ENCODE measurements at regions not wholly inside any gene's neighbourhood (a gene's known extent, or its start where the extent isn't known, plus 50 kb on each side); places are given as distances from the start of the nearest gene placed in this dataset.

GRCh38 chr4:179328627-179329026, 1886.4 kb upstream of the AGA start:
- peaks cover 1% of the 10 kb centered on the region for H3K4me1 Mint-ChIP-seq (ENCODE audit: low read depth)
- DNase-seq (ENCODE audit: low spot score, unreplicated experiment): no peak
- no peaks in the 10 kb centered on the region for H3K36me3 Mint-ChIP-seq (ENCODE audit: insufficient read depth)
- TF ChIP-seq CTCF (IDR thresholded peaks at IDR 0.05; ENCODE audit: unreplicated experiment): no peak
- no peak overlapping the region for H3K27ac Mint-ChIP-seq
- H3K4me3 Mint-ChIP-seq (ENCODE audit: low read depth): no peak overlapping the region
- no peaks in the 10 kb centered on the region for H3K9me3 Mint-ChIP-seq (ENCODE audit: low read depth)
- no peaks in the 10 kb centered on the region for H3K27me3 Mint-ChIP-seq

- Mint-ChIP-seq H3K36me3 (ENCODE audit: insufficient read depth) (no peaks in the 10 kb centered on the region), H3K27me3 (no peaks in the 10 kb centered on the region), H3K27ac (no peak overlapping the region), H3K4me3 (ENCODE audit: low read depth) (no peak overlapping the region), H3K9me3 (ENCODE audit: low read depth) (no peaks in the 10 kb centered on the region), H3K4me1 (ENCODE audit: low read depth) (peaks cover 1% of the 10 kb centered on the region)
- no peak for DNase-seq (ENCODE audit: low spot score, unreplicated experiment)
- TF ChIP-seq CTCF (IDR thresholded peaks at IDR 0.05; ENCODE audit: unreplicated experiment): no peak
Measured at GRCh38 chr4:179331362-179331761, 1889.1 kb upstream of the AGA start.

GRCh38 chr4:179344861-179345260, 1902.6 kb upstream of the AGA start:
- Mint-ChIP-seq H3K36me3 (ENCODE audit: insufficient read depth) (no peaks in the 10 kb centered on the region), H3K27me3 (no peaks in the 10 kb centered on the region), H3K4me1 (ENCODE audit: low read depth) (no peaks in the 10 kb centered on the region), H3K4me3 (ENCODE audit: low read depth) (no peak overlapping the region), H3K9me3 (ENCODE audit: low read depth) (no peaks in the 10 kb centered on the region), H3K27ac (no peak overlapping the region)
- no peak for DNase-seq (ENCODE audit: low spot score, unreplicated experiment)
- TF ChIP-seq CTCF (IDR thresholded peaks at IDR 0.05; ENCODE audit: unreplicated experiment): no peak

GRCh38 chr4:179352221-179352620, 1910.0 kb upstream of the AGA start:
- Mint-ChIP-seq H3K4me3 (ENCODE audit: low read depth) (no peak overlapping the region), H3K9me3 (ENCODE audit: low read depth) (no peaks in the 10 kb centered on the region), H3K27me3 (no peaks in the 10 kb centered on the region), H3K4me1 (ENCODE audit: low read depth) (no peaks in the 10 kb centered on the region), H3K36me3 (ENCODE audit: insufficient read depth) (no peaks in the 10 kb centered on the region), H3K27ac (no peak overlapping the region)
- DNase-seq (ENCODE audit: low spot score, unreplicated experiment): no peak
- TF ChIP-seq CTCF (IDR thresholded peaks at IDR 0.05; ENCODE audit: unreplicated experiment): no peak

GRCh38 chr4:179353786-179354185, 1911.5 kb upstream of the AGA start:
- no peaks in the 10 kb centered on the region for H3K4me1 Mint-ChIP-seq (ENCODE audit: low read depth)
- TF ChIP-seq CTCF (IDR thresholded peaks at IDR 0.05; ENCODE audit: unreplicated experiment): no peak
- H3K36me3 Mint-ChIP-seq (ENCODE audit: insufficient read depth): no peaks in the 10 kb centered on the region
- no peak for DNase-seq (ENCODE audit: low spot score, unreplicated experiment)
- no peaks in the 10 kb centered on the region for H3K27me3 Mint-ChIP-seq
- no peak overlapping the region for H3K4me3 Mint-ChIP-seq (ENCODE audit: low read depth)
- H3K27ac Mint-ChIP-seq: no peak overlapping the region
- H3K9me3 Mint-ChIP-seq (ENCODE audit: low read depth): no peaks in the 10 kb centered on the region
